SK-N-SH treated with all-trans-retinoic acid at 6 μM for 48 hours (cell line): ENCODE measurements at regions not wholly inside any gene's neighbourhood (a gene's known extent, or its start where the extent isn't known, plus 50 kb on each side); places are given as distances from the start of the nearest gene placed in this dataset.

Experiments used
- ATAC-seq: fragments of 200-7000 bp; cut with Tn5 transposase; 3 replicates; pipeline ENCODE4 v1.9.1; 2020; ENCODE audit warnings: mild to moderate bottlenecking, moderate library complexity
- CSDC2 ChIP-seq: fragments of 250-450 bp; sonication (Bioruptor Pico); IDR thresholded peaks from 2 replicates; pipeline ENCODE4 v1.5.0; 2020; ENCODE audit warnings: mild to moderate bottlenecking, moderate library complexity
- ESRRG ChIP-seq: fragments of 250-450 bp; sonication (Bioruptor Pico); IDR thresholded peaks from 2 replicates; pipeline ENCODE4 v1.6.1; 2021; ENCODE audit warnings: mild to moderate bottlenecking
- GLIS3 ChIP-seq: fragments of 250-450 bp; sonication (Bioruptor Pico); IDR thresholded peaks from 2 replicates; pipeline ENCODE4 v1.5.0; 2020; ENCODE audit warnings: mild to moderate bottlenecking, moderate library complexity
- ISL1 ChIP-seq: fragments of 250-450 bp; sonication (Bioruptor Pico); IDR thresholded peaks from 2 replicates; pipeline ENCODE4 v2.1.2; 2022; ENCODE audit warnings: mild to moderate bottlenecking, moderate library complexity
- OSR1 ChIP-seq: fragments of 250-450 bp; sonication (Bioruptor Pico); IDR thresholded peaks from 2 replicates; pipeline ENCODE4 v1.8.0; 2022; ENCODE audit warnings: moderate library complexity, mild to moderate bottlenecking, inconsistent platforms
- PPARA ChIP-seq: fragments of 250-450 bp; sonication (Bioruptor Pico); IDR thresholded peaks from 2 replicates; pipeline ENCODE4 v1.5.0; 2020; ENCODE audit warnings: mild to moderate bottlenecking, borderline replicate concordance
- RARB ChIP-seq: fragments of 250-450 bp; sonication (Bioruptor Pico); IDR thresholded peaks from 2 replicates; pipeline ENCODE4 v1.8.0; 2021; ENCODE audit warnings: mild to moderate bottlenecking, moderate library complexity
- SNAI2 ChIP-seq: fragments of 250-450 bp; sonication (Bioruptor Pico); IDR thresholded peaks from 2 replicates; pipeline ENCODE4 v1.5.0; 2020; ENCODE audit warnings: mild to moderate bottlenecking, moderate library complexity
- TCF4 ChIP-seq: fragments of 250-450 bp; sonication (Bioruptor Pico); IDR thresholded peaks from 2 replicates; pipeline ENCODE4 v1.8.0; 2021; ENCODE audit warnings: mild to moderate bottlenecking, moderate library complexity, borderline replicate concordance
- ZC3H10 ChIP-seq: fragments of 250-450 bp; sonication (Bioruptor Pico); IDR thresholded peaks from 2 replicates; pipeline ENCODE4 v1.5.1; 2021; ENCODE audit warnings: mild to moderate bottlenecking, moderate library complexity
- ZFP3 ChIP-seq: fragments of 250-450 bp; sonication (Bioruptor Pico); IDR thresholded peaks from 2 replicates; pipeline ENCODE4 v1.5.0; 2020; ENCODE audit warnings: mild to moderate bottlenecking, moderate library complexity
- ZFP30 ChIP-seq: fragments of 450-650 bp; formaldehyde crosslinking; IDR thresholded peaks from 2 replicates; pipeline ENCODE4 v1.5.0; 2022; ENCODE audit warnings: mild to moderate bottlenecking, moderate library complexity
- ZNF565 ChIP-seq: fragments of 450-650 bp; formaldehyde crosslinking; conservative IDR thresholded peaks from 2 replicates; pipeline ENCODE4 v1.5.0; 2020; ENCODE audit warnings: low read depth, mild to moderate bottlenecking, moderate library complexity
- ZNF70 ChIP-seq: fragments of 450-650 bp; formaldehyde crosslinking; IDR thresholded peaks from 2 replicates; pipeline ENCODE4 v1.5.0; 2020; ENCODE audit warnings: mild to moderate bottlenecking, moderate library complexity
- ZNF8 ChIP-seq: fragments of 450-650 bp; formaldehyde crosslinking; IDR thresholded peaks from 2 replicates; pipeline ENCODE4 v1.5.0; 2020; ENCODE audit warnings: mild to moderate bottlenecking, moderate library complexity
- TF ChIP-seq, protein P1 (sequence below): fragments of 250-450 bp; sonication (Bioruptor Pico); IDR thresholded peaks from 2 replicates; pipeline ENCODE4 v1.5.1; 2020; ENCODE audit warnings: low read depth, mild to moderate bottlenecking, moderate library complexity
- TF ChIP-seq, protein P2 (sequence below): fragments of 250-450 bp; sonication (Bioruptor Pico); IDR thresholded peaks from 2 replicates; pipeline ENCODE4 v1.5.1; 2021; ENCODE audit warnings: mild to moderate bottlenecking, moderate library complexity
- TF ChIP-seq, protein P3 (sequence below): fragments of 250-450 bp; sonication (Bioruptor Pico); IDR thresholded peaks from 2 replicates; pipeline ENCODE4 v1.5.0; 2020; ENCODE audit warnings: mild to moderate bottlenecking, moderate library complexity
- TF ChIP-seq, protein P4 (sequence below): fragments of 250-450 bp; sonication (Bioruptor Pico); IDR thresholded peaks from 2 replicates; pipeline ENCODE4 v1.8.0; 2020; ENCODE audit warnings: mild to moderate bottlenecking, moderate library complexity, borderline replicate concordance
- TF ChIP-seq, protein P5 (sequence below): fragments of 250-450 bp; sonication (Bioruptor Pico); IDR thresholded peaks from 2 replicates; pipeline ENCODE4 v1.8.0; 2021; ENCODE audit warnings: low read depth, mild to moderate bottlenecking, moderate library complexity, borderline replicate concordance

DNA sequence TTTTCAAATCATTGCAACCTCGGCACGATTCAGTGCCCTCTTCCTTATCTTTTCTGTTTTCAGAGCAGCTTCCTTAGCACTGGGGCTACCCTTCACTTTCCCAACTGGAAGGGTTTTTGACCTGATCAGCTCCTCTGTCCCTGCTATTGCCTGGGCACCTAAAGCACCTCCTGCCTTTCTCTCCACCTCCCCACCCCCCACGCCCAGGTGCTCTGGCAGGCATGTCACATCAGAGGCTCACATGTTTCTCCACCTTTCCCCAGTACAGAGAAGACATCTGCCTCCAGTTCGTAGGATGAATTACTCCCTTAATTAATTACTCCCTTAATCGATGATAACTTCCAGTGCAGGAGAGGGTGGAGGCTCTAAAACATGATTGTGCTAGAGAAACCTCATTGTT is 88.7 kb upstream of the LCLAT1 start:
- no peak for ATAC-seq

DNA sequence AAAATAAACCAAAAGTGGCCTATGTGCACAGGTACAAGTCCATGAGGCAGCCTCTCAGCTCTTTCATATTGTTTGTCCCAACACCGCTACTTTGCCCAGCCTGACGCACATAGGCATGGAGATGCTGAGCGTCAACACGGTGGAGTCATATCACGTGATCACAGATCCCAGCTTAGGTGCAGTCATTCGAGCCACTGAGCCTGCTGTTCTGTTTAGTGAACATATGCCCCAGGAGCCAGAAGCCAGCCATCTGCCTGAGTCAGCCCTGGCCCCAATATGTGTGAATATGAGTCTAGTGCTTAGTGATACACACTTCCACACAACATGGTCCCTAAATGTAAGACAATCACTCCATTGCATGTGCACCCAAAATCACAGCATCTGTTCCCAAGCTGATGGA is 88.2 kb upstream of the LCLAT1 start:
- TF ChIP-seq, protein P1, sequence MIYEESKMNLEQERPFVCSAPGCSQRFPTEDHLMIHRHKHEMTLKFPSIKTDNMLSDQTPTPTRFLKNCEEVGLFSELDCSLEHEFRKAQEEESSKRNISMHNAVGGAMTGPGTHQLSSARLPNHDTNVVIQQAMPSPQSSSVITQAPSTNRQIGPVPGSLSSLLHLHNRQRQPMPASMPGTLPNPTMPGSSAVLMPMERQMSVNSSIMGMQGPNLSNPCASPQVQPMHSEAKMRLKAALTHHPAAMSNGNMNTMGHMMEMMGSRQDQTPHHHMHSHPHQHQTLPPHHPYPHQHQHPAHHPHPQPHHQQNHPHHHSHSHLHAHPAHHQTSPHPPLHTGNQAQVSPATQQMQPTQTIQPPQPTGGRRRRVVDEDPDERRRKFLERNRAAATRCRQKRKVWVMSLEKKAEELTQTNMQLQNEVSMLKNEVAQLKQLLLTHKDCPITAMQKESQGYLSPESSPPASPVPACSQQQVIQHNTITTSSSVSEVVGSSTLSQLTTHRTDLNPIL = no peak
- TF ChIP-seq ZFP3 (CRISPR knock-in tag) (no peak), RARB (CRISPR knock-in tag) (no peak), ZFP30 (CRISPR knock-in tag) (no peak), ISL1 (CRISPR knock-in tag) (no peak), SNAI2 (CRISPR knock-in tag) (no peak), ZNF8 (CRISPR knock-in tag) (no peak), PPARA (CRISPR knock-in tag) (no peak), ESRRG (no peak), ZNF70 (no peak), TCF4 (CRISPR knock-in tag) (no peak), CSDC2 (CRISPR knock-in tag) (no peak), GLIS3 (no peak), ZNF565 (no peak), ZC3H10 (CRISPR knock-in tag) (no peak)
- TF ChIP-seq, protein P2, sequence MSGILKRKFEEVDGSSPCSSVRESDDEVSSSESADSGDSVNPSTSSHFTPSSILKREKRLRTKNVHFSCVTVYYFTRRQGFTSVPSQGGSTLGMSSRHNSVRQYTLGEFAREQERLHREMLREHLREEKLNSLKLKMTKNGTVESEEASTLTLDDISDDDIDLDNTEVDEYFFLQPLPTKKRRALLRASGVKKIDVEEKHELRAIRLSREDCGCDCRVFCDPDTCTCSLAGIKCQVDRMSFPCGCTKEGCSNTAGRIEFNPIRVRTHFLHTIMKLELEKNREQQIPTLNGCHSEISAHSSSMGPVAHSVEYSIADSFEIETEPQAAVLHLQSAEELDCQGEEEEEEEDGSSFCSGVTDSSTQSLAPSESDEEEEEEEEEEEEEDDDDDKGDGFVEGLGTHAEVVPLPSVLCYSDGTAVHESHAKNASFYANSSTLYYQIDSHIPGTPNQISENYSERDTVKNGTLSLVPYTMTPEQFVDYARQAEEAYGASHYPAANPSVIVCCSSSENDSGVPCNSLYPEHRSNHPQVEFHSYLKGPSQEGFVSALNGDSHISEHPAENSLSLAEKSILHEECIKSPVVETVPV (CRISPR knock-in tag) = no peak
- TF ChIP-seq, protein P3, sequence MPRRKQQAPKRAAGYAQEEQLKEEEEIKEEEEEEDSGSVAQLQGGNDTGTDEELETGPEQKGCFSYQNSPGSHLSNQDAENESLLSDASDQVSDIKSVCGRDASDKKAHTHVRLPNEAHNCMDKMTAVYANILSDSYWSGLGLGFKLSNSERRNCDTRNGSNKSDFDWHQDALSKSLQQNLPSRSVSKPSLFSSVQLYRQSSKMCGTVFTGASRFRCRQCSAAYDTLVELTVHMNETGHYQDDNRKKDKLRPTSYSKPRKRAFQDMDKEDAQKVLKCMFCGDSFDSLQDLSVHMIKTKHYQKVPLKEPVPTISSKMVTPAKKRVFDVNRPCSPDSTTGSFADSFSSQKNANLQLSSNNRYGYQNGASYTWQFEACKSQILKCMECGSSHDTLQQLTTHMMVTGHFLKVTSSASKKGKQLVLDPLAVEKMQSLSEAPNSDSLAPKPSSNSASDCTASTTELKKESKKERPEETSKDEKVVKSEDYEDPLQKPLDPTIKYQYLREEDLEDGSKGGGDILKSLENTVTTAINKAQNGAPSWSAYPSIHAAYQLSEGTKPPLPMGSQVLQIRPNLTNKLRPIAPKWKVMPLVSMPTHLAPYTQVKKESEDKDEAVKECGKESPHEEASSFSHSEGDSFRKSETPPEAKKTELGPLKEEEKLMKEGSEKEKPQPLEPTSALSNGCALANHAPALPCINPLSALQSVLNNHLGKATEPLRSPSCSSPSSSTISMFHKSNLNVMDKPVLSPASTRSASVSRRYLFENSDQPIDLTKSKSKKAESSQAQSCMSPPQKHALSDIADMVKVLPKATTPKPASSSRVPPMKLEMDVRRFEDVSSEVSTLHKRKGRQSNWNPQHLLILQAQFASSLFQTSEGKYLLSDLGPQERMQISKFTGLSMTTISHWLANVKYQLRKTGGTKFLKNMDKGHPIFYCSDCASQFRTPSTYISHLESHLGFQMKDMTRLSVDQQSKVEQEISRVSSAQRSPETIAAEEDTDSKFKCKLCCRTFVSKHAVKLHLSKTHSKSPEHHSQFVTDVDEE (CRISPR knock-in tag) = no peak
- no peak for ATAC-seq

More for the DNA sequence above, 88.7 kb upstream of the LCLAT1 start:
- TF ChIP-seq GLIS3 (no peak), ISL1 (CRISPR knock-in tag) (no peak), RARB (CRISPR knock-in tag) (no peak), ZFP3 (CRISPR knock-in tag) (no peak), OSR1 (CRISPR knock-in tag) (no peak)
- TF ChIP-seq, protein P4, sequence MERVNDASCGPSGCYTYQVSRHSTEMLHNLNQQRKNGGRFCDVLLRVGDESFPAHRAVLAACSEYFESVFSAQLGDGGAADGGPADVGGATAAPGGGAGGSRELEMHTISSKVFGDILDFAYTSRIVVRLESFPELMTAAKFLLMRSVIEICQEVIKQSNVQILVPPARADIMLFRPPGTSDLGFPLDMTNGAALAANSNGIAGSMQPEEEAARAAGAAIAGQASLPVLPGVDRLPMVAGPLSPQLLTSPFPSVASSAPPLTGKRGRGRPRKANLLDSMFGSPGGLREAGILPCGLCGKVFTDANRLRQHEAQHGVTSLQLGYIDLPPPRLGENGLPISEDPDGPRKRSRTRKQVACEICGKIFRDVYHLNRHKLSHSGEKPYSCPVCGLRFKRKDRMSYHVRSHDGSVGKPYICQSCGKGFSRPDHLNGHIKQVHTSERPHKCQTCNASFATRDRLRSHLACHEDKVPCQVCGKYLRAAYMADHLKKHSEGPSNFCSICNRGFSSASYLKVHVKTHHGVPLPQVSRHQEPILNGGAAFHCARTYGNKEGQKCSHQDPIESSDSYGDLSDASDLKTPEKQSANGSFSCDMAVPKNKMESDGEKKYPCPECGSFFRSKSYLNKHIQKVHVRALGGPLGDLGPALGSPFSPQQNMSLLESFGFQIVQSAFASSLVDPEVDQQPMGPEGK = no peak
- TF ChIP-seq, protein P5, sequence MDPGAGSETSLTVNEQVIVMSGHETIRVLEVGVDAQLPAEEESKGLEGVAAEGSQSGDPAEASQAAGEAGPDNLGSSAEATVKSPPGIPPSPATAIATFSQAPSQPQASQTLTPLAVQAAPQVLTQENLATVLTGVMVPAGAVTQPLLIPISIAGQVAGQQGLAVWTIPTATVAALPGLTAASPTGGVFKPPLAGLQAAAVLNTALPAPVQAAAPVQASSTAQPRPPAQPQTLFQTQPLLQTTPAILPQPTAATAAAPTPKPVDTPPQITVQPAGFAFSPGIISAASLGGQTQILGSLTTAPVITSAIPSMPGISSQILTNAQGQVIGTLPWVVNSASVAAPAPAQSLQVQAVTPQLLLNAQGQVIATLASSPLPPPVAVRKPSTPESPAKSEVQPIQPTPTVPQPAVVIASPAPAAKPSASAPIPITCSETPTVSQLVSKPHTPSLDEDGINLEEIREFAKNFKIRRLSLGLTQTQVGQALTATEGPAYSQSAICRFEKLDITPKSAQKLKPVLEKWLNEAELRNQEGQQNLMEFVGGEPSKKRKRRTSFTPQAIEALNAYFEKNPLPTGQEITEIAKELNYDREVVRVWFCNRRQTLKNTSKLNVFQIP (CRISPR knock-in tag) = no peak
- TF ChIP-seq, protein P1 = no peak
- TF ChIP-seq, all 23 proteins: peak for 0

DNA sequence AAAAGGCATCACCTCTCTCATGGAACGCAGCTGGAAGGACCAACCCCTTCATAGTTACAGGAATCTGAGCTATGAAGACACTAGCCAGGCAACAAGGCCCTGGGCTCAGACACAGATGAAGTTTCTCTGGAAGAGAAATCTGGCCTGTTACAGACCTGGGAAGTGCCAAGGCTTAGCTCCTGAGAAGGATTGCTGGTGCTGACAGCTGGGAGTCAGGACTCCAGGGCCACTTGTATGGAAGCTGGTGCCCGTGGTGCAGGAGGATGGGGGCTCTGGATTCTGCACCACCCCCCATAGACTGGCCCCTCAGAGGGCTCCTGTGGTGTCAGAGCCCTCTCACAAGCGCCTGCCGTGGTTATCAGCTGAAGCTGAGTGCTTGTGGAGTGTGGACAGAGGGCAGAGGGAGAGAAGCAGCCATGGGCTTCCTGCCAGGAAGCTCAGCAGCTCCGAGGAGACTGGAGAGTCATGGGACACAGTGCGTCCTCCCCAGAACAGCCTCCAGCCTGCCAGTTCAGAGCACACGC is 87.3 kb upstream of the LCLAT1 start:
- peak; percentile 38 for ATAC-seq
- 0 out of 2 replicates have a peak, but pooled peaks have one; percentile 29 for TF ChIP-seq ZNF565
- TF ChIP-seq ZNF70 = no peak
- no peak for TF ChIP-seq ZFP30 (CRISPR knock-in tag)
- TF ChIP-seq ZC3H10 (CRISPR knock-in tag) = no peak
